ENCODE measurements at regions not wholly inside any gene's neighbourhood (a gene's known extent, or its start where the extent isn't known, plus 50 kb on each side); places are given as distances from the start of the nearest gene placed in this dataset.

DNA sequence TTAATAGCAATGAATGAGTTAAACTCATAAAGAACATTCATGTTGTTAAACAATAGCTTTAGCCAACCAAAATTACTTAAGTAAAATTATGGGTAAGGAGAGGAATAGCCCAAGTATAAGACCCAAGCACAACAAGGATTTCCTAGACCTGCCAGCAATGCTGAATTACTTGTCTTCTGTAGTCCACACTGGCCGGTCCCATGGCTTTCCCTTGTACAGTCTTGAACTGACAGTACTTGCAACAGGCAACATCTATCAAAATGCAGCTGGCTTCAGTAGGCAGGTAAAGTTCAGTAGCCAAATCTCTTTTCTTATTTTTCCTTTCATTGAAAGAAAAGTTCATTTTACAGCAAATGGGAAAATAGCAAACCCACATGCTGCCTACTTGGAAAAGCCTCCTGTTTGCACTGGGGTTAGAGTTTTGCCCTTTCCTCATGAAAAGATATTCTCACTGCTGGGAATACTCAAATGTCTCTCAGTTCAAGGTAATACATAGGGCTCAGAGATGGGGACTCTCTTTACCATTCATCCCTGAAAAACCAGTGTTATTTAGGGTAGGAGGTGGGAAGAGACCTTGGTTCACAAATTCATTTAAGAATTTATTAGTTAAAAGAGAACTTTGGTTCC, 222.8 kb downstream of the TTLL7 start:
- no peak overlapping the region for H3K27ac Mint-ChIP-seq (ENCODE audit: unreplicated experiment)
- no peak for DNase-seq (ENCODE audit: extremely low spot score, unreplicated experiment)
- H3K4me3 Mint-ChIP-seq (ENCODE audit: unreplicated experiment) = no peak overlapping the region
- H3K4me1 Mint-ChIP-seq (ENCODE audit: unreplicated experiment) = no peaks in the 10 kb centered on the region
- TF ChIP-seq, protein P1, sequence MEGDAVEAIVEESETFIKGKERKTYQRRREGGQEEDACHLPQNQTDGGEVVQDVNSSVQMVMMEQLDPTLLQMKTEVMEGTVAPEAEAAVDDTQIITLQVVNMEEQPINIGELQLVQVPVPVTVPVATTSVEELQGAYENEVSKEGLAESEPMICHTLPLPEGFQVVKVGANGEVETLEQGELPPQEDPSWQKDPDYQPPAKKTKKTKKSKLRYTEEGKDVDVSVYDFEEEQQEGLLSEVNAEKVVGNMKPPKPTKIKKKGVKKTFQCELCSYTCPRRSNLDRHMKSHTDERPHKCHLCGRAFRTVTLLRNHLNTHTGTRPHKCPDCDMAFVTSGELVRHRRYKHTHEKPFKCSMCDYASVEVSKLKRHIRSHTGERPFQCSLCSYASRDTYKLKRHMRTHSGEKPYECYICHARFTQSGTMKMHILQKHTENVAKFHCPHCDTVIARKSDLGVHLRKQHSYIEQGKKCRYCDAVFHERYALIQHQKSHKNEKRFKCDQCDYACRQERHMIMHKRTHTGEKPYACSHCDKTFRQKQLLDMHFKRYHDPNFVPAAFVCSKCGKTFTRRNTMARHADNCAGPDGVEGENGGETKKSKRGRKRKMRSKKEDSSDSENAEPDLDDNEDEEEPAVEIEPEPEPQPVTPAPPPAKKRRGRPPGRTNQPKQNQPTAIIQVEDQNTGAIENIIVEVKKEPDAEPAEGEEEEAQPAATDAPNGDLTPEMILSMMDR (IDR thresholded peaks at IDR 0.05) = no peak
- H3K9me3 Mint-ChIP-seq (ENCODE audit: unreplicated experiment) = no peaks in the 10 kb centered on the region
- no peaks in the 10 kb centered on the region for H3K36me3 Mint-ChIP-seq (ENCODE audit: unreplicated experiment)
- H3K27me3 Mint-ChIP-seq (ENCODE audit: unreplicated experiment) = peaks cover 40% of the 10 kb centered on the region

DNA sequence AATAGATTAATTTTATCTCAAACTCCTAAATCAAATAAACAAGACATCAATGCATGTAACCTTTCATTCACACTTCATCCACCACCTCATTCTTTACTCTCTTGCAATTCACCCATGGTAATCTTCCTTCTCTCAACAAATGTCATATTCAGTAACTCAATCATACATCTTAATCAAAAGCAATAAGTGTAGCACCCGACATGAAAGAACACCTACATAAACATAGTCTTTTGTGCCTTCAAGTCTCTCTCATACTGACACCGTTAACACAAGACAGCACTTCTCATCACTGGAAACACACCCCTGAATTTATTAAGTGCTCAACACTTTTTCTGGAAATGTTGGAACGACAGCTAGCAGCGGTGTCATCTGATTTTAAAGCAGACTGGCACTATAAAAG, 225.9 kb downstream of the TTLL7 start:
- Mint-ChIP-seq H3K9me3 (ENCODE audit: unreplicated experiment) (no peaks in the 10 kb centered on the region), H3K4me3 (ENCODE audit: unreplicated experiment) (no peak overlapping the region), H3K4me1 (ENCODE audit: unreplicated experiment) (peaks cover 4% of the 10 kb centered on the region), H3K27ac (ENCODE audit: unreplicated experiment) (no peak overlapping the region), H3K27me3 (ENCODE audit: unreplicated experiment) (peaks cover 36% of the 10 kb centered on the region), H3K36me3 (ENCODE audit: unreplicated experiment) (no peaks in the 10 kb centered on the region)
- TF ChIP-seq, protein P1 (IDR thresholded peaks at IDR 0.05) = no peak
- no peak for DNase-seq (ENCODE audit: extremely low spot score, unreplicated experiment)

DNA sequence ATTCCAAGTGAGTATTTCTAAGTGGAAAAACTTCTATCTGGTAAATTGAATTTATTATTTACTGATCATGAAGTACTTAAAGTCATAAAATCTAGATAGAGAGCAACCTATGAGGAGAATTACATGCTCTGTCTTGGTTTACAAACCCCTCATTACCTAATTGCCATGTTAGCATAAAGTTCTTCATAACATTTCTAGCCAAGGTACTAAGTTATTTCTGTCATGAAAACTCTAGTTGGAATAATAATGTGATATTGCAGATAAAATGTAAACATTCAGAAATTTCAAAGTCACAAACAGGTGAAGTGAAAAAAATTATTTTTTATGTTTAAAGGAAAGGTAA, 228.6 kb downstream of the TTLL7 start:
- Mint-ChIP-seq H3K27me3 (ENCODE audit: unreplicated experiment) (peaks cover 30% of the 10 kb centered on the region), H3K4me1 (ENCODE audit: unreplicated experiment) (peaks cover 4% of the 10 kb centered on the region)
- TF ChIP-seq, protein P1 (IDR thresholded peaks at IDR 0.05) = no peak

DNA sequence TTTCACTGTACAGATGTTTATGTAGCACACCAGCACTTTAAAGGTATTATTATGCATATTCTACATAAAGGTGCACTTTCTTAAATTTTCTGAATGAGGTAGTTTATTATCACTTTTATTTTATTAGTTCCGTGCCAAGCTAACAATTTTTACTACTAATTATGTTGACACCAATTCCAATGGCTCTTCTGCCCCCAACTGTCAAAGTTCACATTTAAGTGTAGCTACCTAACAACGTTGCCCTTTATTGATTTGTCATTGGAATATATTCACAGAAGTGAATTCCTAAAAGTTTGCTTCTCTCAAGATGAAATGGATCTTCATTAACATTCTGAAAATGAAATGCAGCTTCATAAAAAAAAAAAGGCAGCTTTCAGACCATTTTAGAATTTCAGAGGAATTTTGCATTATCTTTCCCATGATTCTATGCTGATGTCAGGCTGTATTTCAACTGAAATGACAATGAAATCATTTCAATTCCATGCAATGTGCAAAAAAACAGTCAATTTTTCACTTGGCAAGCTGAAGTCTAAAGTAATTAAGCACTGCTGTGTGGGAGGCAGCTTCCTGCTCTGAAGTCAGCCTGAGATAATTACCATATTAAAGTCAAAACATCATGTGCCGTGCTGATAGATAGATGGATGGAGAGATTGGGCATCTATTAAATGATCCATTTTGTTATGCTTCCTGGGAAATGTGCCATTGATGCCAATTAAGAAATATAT, 229.2 kb downstream of the TTLL7 start:
- H3K4me3 Mint-ChIP-seq (ENCODE audit: unreplicated experiment) = no peak overlapping the region
- no peak overlapping the region for H3K27ac Mint-ChIP-seq (ENCODE audit: unreplicated experiment)
- peaks cover 4% of the 10 kb centered on the region for H3K4me1 Mint-ChIP-seq (ENCODE audit: unreplicated experiment)

More for the DNA sequence above, 228.6 kb downstream of the TTLL7 start:
- no peak for DNase-seq (ENCODE audit: extremely low spot score, unreplicated experiment)
- no peak overlapping the region for H3K4me3 Mint-ChIP-seq (ENCODE audit: unreplicated experiment)
- no peaks in the 10 kb centered on the region for H3K36me3 Mint-ChIP-seq (ENCODE audit: unreplicated experiment)
- no peaks in the 10 kb centered on the region for H3K9me3 Mint-ChIP-seq (ENCODE audit: unreplicated experiment)
- no peak overlapping the region for H3K27ac Mint-ChIP-seq (ENCODE audit: unreplicated experiment)

DNA sequence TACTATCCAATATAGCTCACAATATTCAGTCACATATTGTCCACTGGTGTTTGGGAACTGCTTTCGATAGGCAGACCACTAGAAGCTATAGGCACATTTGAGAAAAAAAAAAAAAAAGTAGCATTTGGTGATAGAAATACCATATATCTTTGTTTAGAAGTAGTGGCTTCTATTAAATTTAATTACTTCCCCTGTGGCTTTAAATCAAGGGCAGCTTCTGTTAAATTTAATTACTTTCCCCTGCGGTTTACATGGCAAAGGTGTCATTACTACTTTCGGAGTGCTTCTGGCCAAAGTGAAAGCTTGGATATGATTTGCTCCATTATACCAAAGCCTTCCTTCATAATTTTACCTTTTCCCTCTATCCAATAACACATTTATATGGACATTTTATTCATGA, 229.9 kb downstream of the TTLL7 start:
- DNase-seq (ENCODE audit: extremely low spot score, unreplicated experiment) = no peak
- TF ChIP-seq, protein P1 (IDR thresholded peaks at IDR 0.05) = no peak
- no peak overlapping the region for H3K27ac Mint-ChIP-seq (ENCODE audit: unreplicated experiment)
- no peaks in the 10 kb centered on the region for H3K36me3 Mint-ChIP-seq (ENCODE audit: unreplicated experiment)
- H3K9me3 Mint-ChIP-seq (ENCODE audit: unreplicated experiment) = no peaks in the 10 kb centered on the region
- no peak overlapping the region for H3K4me3 Mint-ChIP-seq (ENCODE audit: unreplicated experiment)
- peaks cover 38% of the 10 kb centered on the region for H3K27me3 Mint-ChIP-seq (ENCODE audit: unreplicated experiment)
- peaks cover 4% of the 10 kb centered on the region for H3K4me1 Mint-ChIP-seq (ENCODE audit: unreplicated experiment)

More for the DNA sequence above, 229.2 kb downstream of the TTLL7 start:
- Mint-ChIP-seq H3K27me3 (ENCODE audit: unreplicated experiment) (peaks cover 34% of the 10 kb centered on the region), H3K36me3 (ENCODE audit: unreplicated experiment) (no peaks in the 10 kb centered on the region), H3K9me3 (ENCODE audit: unreplicated experiment) (no peaks in the 10 kb centered on the region)
- TF ChIP-seq, protein P1 (IDR thresholded peaks at IDR 0.05) = no peak
- no peak for DNase-seq (ENCODE audit: extremely low spot score, unreplicated experiment)

Data from osteocyte (in vitro differentiated cells).